IMR-90 (cell line): ENCODE measurements at regions not wholly inside any gene's neighbourhood (a gene's known extent, or its start where the extent isn't known, plus 50 kb on each side); places are given as distances from the start of the nearest gene placed in this dataset.

Source experiments
- ATAC-seq: fragments of 200-7000 bp; cut with Tn5 transposase; 2 replicates; pipeline ENCODE4 v1.9.1; 2020; ENCODE audit warnings: low read depth, mild to moderate bottlenecking, moderate library complexity
- BruUV-seq: library from RNA; stranded (reverse); fragments of 400-500 nt; replicated peaks from 2 replicates; lab custom pipeline; 2021; lab: Mats Ljungman, UMichigan
- CTCF ChIA-PET: fragments of 300-600 bp; formaldehyde crosslinking; extraction: SDS; loops from one replicate; lab custom pipeline; 2021; ENCODE audit warnings: antibody characterized with exemption; lab: Yijun Ruan, JAX
- POLR2A ChIA-PET: fragments of 300-600 bp; sonication (Branson Sonifier 250); formaldehyde crosslinking; loops from one replicate; lab custom pipeline; 2022; ENCODE audit warnings: antibody characterized with exemption; ENCODE audit not compliant: unreplicated experiment; lab: Charles Lee
- DNase-seq: peaks from one replicate; pipeline ENCODE4 v3.0.0; 2013
- H2AFZ ChIP-seq: replicated peaks from 2 replicates; pipeline ENCODE3; 2013; ENCODE audit warnings: low read length, mild to moderate bottlenecking; ENCODE audit not compliant: poor library complexity
- H2AK5ac ChIP-seq: 2 replicates; pipeline ENCODE4 v1.6.1; 2013; ENCODE audit warnings: low read depth, low read length, inconsistent platforms
- H2AK9ac ChIP-seq: replicated peaks from 2 replicates; pipeline ENCODE3; 2013; ENCODE audit warnings: mild to moderate bottlenecking, low read depth, low read length, moderate library complexity; ENCODE audit not compliant: poor library complexity
- H2BK120ac ChIP-seq: 2 replicates; pipeline ENCODE4 v1.6.1; 2013; ENCODE audit warnings: low read depth, low read length, inconsistent platforms
- H2BK15ac ChIP-seq: 3 replicates; pipeline ENCODE4 v1.6.1; 2013; ENCODE audit warnings: low read depth, low read length, inconsistent platforms
- H2BK20ac ChIP-seq: 2 replicates; pipeline ENCODE4 v1.6.1; 2013; ENCODE audit warnings: low read depth, mild to moderate bottlenecking, inconsistent platforms, low read length, moderate library complexity
- H2BK5ac ChIP-seq: 2 replicates; pipeline ENCODE4 v1.6.1; 2013; ENCODE audit warnings: mild to moderate bottlenecking, low read depth, low read length, inconsistent platforms; ENCODE audit not compliant: poor library complexity, severe bottlenecking
- H3K14ac ChIP-seq: replicated peaks from 2 replicates; pipeline ENCODE4 v1.6.1; 2013; ENCODE audit warnings: low read depth, low read length, inconsistent platforms
- H3K18ac ChIP-seq: 2 replicates; pipeline ENCODE4 v1.6.1; 2013; ENCODE audit warnings: low read depth, low read length, control low read depth
- H3K23ac ChIP-seq: 2 replicates; pipeline ENCODE4 v1.6.1; 2013; ENCODE audit warnings: low read depth, low read length, inconsistent platforms
- H3K27ac ChIP-seq: 2 replicates; pipeline ENCODE4 v1.5.1; 2013; ENCODE audit warnings: mild to moderate bottlenecking, control low read depth, low read length; ENCODE audit not compliant: insufficient read depth
- H3K27me3 ChIP-seq: 2 replicates; pipeline ENCODE4 v1.6.1; 2013; ENCODE audit warnings: low read length; ENCODE audit not compliant: control insufficient read depth, insufficient read depth
- H3K36me3 ChIP-seq: 2 replicates; pipeline ENCODE4 v1.6.1; 2013; ENCODE audit warnings: low read length, mixed read lengths; ENCODE audit not compliant: control insufficient read depth, insufficient read depth
- H3K4ac ChIP-seq: 2 replicates; pipeline ENCODE4 v1.6.1; 2013; ENCODE audit warnings: low read depth, low read length, inconsistent platforms
- H3K4me1 ChIP-seq: 2 replicates; pipeline ENCODE4 v1.6.1; 2013; ENCODE audit warnings: low read length, mixed read lengths; ENCODE audit not compliant: control insufficient read depth, insufficient read depth
- H3K4me2 ChIP-seq: 2 replicates; pipeline ENCODE4 v1.6.1; 2013; ENCODE audit warnings: low read depth, mild to moderate bottlenecking, control low read depth, low read length, moderate library complexity
- H3K4me3 ChIP-seq: 2 replicates; pipeline ENCODE4 v1.5.1; 2013; ENCODE audit warnings: low read depth, mild to moderate bottlenecking, control low read depth, low read length, moderate library complexity; ENCODE audit not compliant: insufficient read depth
- H3K56ac ChIP-seq: 2 replicates; pipeline ENCODE4 v1.6.1; 2013; ENCODE audit warnings: low read length, inconsistent platforms; ENCODE audit not compliant: insufficient read depth; ENCODE audit errors: extremely low read depth
- H3K79me1 ChIP-seq, 2 experiments: 2 replicates each; pipeline ENCODE4 v1.6.1; 2013; ENCODE audit warnings: low read length in 2 of 2, inconsistent platforms in 1 of 2, low read depth in 1 of 2
- H3K9ac ChIP-seq: 2 replicates; pipeline ENCODE4 v1.6.1; 2013; ENCODE audit warnings: low read depth, low read length, control low read depth
- H3K9me1 ChIP-seq: 2 replicates; pipeline ENCODE4 v1.6.1; 2013; ENCODE audit warnings: low read length, inconsistent platforms; ENCODE audit not compliant: insufficient read depth
- H3K9me3 ChIP-seq: 2 replicates; pipeline ENCODE4 v1.6.1; 2013; ENCODE audit warnings: low read length; ENCODE audit not compliant: control insufficient read depth, insufficient read depth
- H4K20me1 ChIP-seq: 2 replicates; pipeline ENCODE4 v1.6.1; 2013; ENCODE audit warnings: low read length, inconsistent platforms; ENCODE audit not compliant: insufficient read depth
- H4K5ac ChIP-seq: 2 replicates; pipeline ENCODE4 v1.6.1; 2013; ENCODE audit warnings: mild to moderate bottlenecking, low read depth, low read length, control low read depth
- H4K8ac ChIP-seq, 2 experiments: 2 replicates each; pipeline ENCODE4 v1.6.1; 2013; ENCODE audit warnings: low read depth in 2 of 2, low read length in 2 of 2, control low read depth in 1 of 2, inconsistent platforms in 1 of 2
- H4K91ac ChIP-seq: 2 replicates; pipeline ENCODE4 v1.6.1; 2013; ENCODE audit warnings: low read depth, low read length, inconsistent platforms; ENCODE audit not compliant: insufficient read depth
- CHD1 ChIP-seq: IDR thresholded peaks from 2 replicates; pipeline ENCODE4 v1.6.1; 2012; ENCODE audit warnings: low read depth, low read length, improper control_type of control experiment
- FOS ChIP-seq: fragments of 150-350 bp; IDR thresholded peaks from 2 replicates; pipeline ENCODE4 v1.6.1; 2016; ENCODE audit warnings: low read depth, low read length
- MAFK ChIP-seq: IDR thresholded peaks from 2 replicates; pipeline ENCODE4 v1.6.1; 2012; ENCODE audit warnings: low read depth, low read length, improper control_type of control experiment
- MAZ ChIP-seq: IDR thresholded peaks from 2 replicates; pipeline ENCODE4 v1.6.1; 2012; ENCODE audit warnings: low read depth, mild to moderate bottlenecking, low read length, improper control_type of control experiment, moderate library complexity, borderline replicate concordance
- NFE2L2 ChIP-seq: fragments of 150-350 bp; IDR thresholded peaks from 2 replicates; pipeline ENCODE4 v1.6.1; 2016; ENCODE audit warnings: low read depth, mild to moderate bottlenecking, low read length
- RAD21 ChIP-seq: IDR thresholded peaks from 2 replicates; pipeline ENCODE4 v1.6.1; 2012; ENCODE audit warnings: low read length, improper control_type of control experiment
- RFX5 ChIP-seq: IDR thresholded peaks from 2 replicates; pipeline ENCODE4 v1.8.0; 2012; ENCODE audit warnings: low read depth, mild to moderate bottlenecking, low read length, moderate library complexity
- SMC3 ChIP-seq: fragments of 150-350 bp; IDR thresholded peaks from 2 replicates; pipeline ENCODE4 v1.6.1; 2016; ENCODE audit warnings: low read depth, mild to moderate bottlenecking, antibody characterized with exemption, low read length, moderate library complexity
- WGBS, 2 experiments: methylation state at CpG; one replicate each; pipeline versions ENCODE4 v1.1.5 to v1.1.7; 2013; ENCODE audit warnings: missing lambda C conversion rate in 2 of 2; ENCODE audit not compliant: insufficient read length in 1 of 2; ENCODE audit errors: extremely low coverage in 2 of 2; 5-methylcytosine and 5-hydroxymethylcytosine counted together
- dilution Hi-C: fragments of 300-500 bp; cut with HindIII; formaldehyde crosslinking; loops from one replicate; pipeline ENCODE4 v1.14.3; 2018; ENCODE audit warnings: low sequenced_read_pairs; ENCODE audit not compliant: unreplicated experiment
- in situ Hi-C: fragments of 300-500 bp; cut with MboI; formaldehyde crosslinking; loops from 3 replicates; pipeline ENCODE4 v1.14.3; 2019; ENCODE audit warnings: low sequenced_read_pairs, inconsistent platforms, mixed read lengths
- intact Hi-C: fragments of 100-400 bp; cut with micrococcal nuclease; formaldehyde crosslinking; loops from 2 replicates; pipeline ENCODE4 v1.10.0; 2022
- TF ChIP-seq, protein P1 (sequence below): fragments of 150-350 bp; IDR thresholded peaks from 2 replicates; pipeline ENCODE4 v1.6.1; 2016; ENCODE audit warnings: low read depth, mild to moderate bottlenecking, low read length, moderate library complexity, borderline replicate concordance

DNA sequence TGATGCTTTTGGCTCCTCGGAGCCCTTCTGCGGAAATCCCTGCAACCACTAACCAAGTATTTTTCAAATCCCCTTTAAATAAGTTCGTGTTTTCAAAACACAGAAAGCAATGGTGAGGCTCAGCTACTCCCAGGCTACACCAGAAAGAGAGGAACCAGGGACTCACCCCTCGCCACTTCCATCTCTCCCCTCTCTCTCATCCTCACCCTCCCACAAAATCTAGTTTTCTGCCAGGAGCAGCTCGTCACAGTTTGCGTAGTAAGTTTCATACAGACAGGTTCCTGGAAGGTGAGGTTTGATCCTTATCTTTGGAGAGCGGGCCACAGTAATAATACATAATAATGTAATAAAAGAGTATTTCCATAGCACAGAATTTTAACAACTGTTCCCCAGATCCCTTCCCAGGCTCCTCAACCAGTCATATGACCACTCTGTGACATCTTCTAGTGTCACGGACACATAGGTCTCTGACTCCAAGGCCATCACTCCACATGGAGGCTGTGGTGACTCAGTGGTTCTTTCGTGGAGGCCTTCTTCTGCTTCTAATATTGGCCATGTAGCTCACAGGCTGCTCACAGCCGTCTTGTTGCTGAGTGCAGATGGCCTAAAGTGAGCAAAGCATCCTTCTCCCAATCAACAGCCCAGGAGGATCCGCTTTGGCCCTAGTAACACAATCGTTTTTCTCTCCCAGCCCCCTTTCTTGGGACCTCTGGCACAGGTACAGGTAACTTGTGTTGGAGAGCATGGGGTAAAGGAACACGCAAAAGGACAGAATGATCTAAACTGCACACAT is 295.7 kb downstream of the CDC5L start:
- H3K4me1 ChIP-seq, result no peaks in the 10 kb centered on the region
- dilution Hi-C loops (no loop called here), in situ Hi-C loops (no loop called here), intact Hi-C loops (no loop called here)
- WGBS, 2 experiments, result 60% methylated on average over 1 of the region's 13 CpGs; no CpG with 5 or more reads in 1 of the 2 experiments
- H4K8ac ChIP-seq, result no peak overlapping the region
- ChIA-PET CTCF (no interaction called here), POLR2A (no interaction called here)
- H3K79me1 ChIP-seq, result no peaks in the 10 kb centered on the region
- no peak overlapping the region for H3K56ac ChIP-seq
- no peaks in the 10 kb centered on the region for H4K20me1 ChIP-seq
- no peak overlapping the region for H4K91ac ChIP-seq
- no peak overlapping the region for H2BK20ac ChIP-seq
- H3K4me2 ChIP-seq, result no peak overlapping the region
- H3K27ac ChIP-seq, result no peak overlapping the region
- H4K5ac ChIP-seq, result no peak overlapping the region
- ATAC-seq (no peak), DNase-seq (no peak)
- TF ChIP-seq CHD1, result no peak
- TF ChIP-seq NFE2L2, result no peak
- TF ChIP-seq RAD21, result no peak
- no peak for TF ChIP-seq RFX5
- TF ChIP-seq SMC3, result no peak
- TF ChIP-seq, protein P1, sequence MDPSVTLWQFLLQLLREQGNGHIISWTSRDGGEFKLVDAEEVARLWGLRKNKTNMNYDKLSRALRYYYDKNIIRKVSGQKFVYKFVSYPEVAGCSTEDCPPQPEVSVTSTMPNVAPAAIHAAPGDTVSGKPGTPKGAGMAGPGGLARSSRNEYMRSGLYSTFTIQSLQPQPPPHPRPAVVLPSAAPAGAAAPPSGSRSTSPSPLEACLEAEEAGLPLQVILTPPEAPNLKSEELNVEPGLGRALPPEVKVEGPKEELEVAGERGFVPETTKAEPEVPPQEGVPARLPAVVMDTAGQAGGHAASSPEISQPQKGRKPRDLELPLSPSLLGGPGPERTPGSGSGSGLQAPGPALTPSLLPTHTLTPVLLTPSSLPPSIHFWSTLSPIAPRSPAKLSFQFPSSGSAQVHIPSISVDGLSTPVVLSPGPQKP, result no peak
- no peak for TF ChIP-seq FOS
- TF ChIP-seq MAZ, result no peak
- no peak for TF ChIP-seq MAFK
- H3K9me1 ChIP-seq, result no peaks in the 10 kb centered on the region
- no peak overlapping the region for H3K9ac ChIP-seq
- H2BK120ac ChIP-seq, result no peak overlapping the region
- no peak overlapping the region for H3K4ac ChIP-seq
- peaks cover 38% of the 10 kb centered on the region for H3K27me3 ChIP-seq
- H2BK15ac ChIP-seq, result no peak overlapping the region
- H3K36me3 ChIP-seq, result no peaks in the 10 kb centered on the region
- no TSS peak for BruUV-seq
- H3K14ac ChIP-seq, result no peak overlapping the region
- H3K4me3 ChIP-seq, result no peak overlapping the region
- no peak overlapping the region for H3K18ac ChIP-seq
- no peak overlapping the region for H2AFZ ChIP-seq
- no peak overlapping the region for H2BK5ac ChIP-seq
- no peak overlapping the region for H3K23ac ChIP-seq
- no peak overlapping the region for H2AK5ac ChIP-seq
- no peaks in the 10 kb centered on the region for H3K9me3 ChIP-seq
- H2AK9ac ChIP-seq, result no peak overlapping the region
